HG02588 (cell line): ENCODE measurements at regions not wholly inside any gene's neighbourhood (a gene's known extent, or its start where the extent isn't known, plus 50 kb on each side); places are given as distances from the start of the nearest gene placed in this dataset.

ENCODE experiments used
- ATAC-seq: cut with Tn5 transposase; IDR thresholded peaks from one replicate; pipeline ENCODE4 v1.9.1; 2021; ENCODE audit warnings: mild to moderate bottlenecking, moderate library complexity; ENCODE audit not compliant: unreplicated experiment

- ATAC-seq: no peak
Observed at GRCh38 chr5:8234179-8234770, 365.3 kb downstream of the MTRR start.

DNA sequence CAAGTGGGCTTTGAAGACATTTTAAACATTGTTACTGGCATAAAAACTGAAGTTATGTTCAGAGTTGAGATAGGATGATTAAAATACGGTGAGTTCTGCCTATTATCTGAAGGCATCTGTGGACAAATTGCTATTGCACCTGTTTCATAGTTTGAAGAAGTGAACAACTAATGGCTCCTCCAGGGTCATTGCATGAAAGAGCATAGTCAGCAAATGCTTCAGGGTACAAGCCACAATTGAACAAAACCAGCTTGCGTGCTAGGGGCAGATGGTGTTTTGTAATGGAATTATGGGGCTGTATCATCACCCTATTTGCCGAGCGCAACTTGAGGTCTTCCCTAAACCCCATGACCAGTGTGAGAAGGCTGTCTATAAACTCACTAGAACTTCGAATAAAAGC, 369.1 kb downstream of the MTRR start:
- ATAC-seq: no peak

DNA sequence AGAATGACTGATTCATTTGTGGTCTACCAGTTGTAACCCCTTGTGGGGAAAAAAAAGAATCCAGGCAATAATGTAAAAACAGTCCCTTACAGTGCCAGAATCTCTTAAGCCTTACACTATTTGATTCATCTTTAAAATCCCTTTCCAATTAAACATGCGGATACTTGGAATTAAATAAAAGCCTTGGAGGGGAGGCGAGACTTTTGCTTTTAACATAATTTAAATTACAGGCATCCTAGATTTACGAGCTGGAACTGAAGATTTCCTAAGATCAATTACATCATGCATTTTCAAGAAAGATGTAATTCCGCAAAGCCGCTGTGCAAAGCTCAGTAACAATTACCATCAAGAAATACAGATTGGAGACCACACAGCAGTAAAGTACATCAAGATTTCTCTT, 370.2 kb downstream of the MTRR start:
- no peak for ATAC-seq

DNA sequence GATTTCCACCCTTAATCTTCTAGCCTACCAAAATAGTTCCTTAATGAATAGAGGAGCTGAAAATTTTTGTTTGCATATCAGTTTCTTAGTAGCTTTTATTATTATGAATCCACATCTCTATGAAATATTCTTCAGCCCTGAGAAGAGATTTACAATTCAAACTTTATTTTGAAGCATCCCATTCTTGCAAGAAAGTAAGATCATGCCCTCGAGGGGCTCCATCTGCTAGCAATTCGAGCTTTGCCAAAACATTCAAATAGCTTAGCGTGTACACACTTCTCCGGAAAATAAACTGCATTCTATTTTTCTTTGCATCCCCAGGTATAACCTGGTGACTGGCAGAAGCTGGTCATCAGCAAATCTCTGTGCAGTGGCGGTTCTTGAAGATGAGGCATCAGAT, 370.7 kb downstream of the MTRR start:
- no peak for ATAC-seq

GRCh38 chr5:8241076-8241475, 372.1 kb downstream of the MTRR start:
- no peak for ATAC-seq

GRCh38 chr5:8241558-8241957, 372.6 kb downstream of the MTRR start:
- ATAC-seq: no peak

GRCh38 chr5:8247049-8247899, 378.3 kb downstream of the MTRR start:
- ATAC-seq: no peak

DNA sequence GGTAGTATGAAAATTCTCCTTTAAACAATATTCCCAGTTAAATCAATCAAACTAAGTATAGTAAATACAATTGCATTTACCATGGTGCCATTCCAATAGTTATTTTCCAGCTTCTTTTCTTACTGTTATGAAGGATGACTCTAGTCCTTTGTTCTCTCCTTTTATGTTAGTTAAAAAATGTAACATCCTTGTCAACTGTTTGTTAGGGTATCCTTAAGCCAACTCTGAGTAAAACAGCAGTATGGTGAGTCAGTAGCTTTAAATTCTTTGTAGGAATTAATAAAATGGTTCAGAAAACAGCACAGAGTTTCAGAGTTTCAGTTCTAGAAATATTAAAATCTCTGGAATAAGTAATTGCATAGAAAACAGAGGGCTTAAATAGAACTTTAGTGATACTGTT, 384.4 kb downstream of the MTRR start:
- ATAC-seq: no peak

- no peak for ATAC-seq
Observed at GRCh38 chr5:8254674-8255073, 385.7 kb downstream of the MTRR start.

GRCh38 chr5:8258801-8259200, 389.9 kb downstream of the MTRR start:
- ATAC-seq: no peak

GRCh38 chr5:8270246-8270645, 401.3 kb downstream of the MTRR start:
- no peak for ATAC-seq

DNA sequence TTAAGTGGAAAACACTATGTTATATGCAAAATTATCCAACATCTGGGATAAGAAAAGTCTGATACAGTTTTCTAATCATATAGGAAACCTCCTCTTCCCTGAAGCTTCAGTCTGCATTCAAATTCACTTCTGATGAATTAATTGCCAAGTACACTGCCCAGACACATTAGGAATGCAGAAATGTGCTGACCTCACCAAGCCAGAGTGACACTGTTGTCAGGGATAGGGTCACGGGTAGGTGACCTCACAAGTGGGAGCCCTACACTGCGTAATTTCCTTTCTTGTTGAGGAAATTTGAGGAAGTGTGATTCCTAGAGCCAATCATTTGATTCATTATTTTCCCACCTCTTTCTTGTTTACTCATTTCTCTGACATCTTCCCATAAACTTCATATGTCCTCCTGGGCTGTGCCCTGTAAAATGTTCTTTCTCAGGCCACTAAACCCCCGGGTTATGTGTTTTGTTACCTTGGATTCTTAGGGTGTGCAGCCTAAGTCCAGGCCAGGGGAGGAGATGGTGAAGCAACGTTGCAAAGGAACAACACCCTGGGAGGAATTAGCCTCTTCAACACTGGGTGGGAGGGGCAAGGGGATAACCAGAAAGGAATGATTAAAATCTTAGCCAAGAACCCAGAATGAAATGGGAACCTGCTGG, 411.9 kb downstream of the MTRR start:
- no peak for ATAC-seq

DNA sequence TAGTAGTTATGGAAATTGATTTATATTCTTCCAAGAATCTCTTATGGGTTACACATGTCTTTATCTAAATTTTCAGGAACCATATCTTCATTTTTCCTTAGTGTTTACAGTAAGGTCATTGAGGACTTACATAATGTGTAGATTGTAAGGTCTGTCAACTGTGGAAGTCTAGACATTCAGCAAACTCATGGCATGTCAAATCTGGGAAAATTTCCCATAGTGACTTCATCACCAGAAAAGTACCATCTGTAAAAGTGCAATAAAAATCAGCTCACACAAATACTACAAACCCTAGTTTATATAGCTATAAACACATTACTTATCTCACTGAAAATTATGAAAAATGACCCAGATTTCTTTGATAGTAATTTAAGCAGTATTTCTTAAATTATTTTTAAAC, 419.4 kb downstream of the MTRR start:
- no peak for ATAC-seq

DNA sequence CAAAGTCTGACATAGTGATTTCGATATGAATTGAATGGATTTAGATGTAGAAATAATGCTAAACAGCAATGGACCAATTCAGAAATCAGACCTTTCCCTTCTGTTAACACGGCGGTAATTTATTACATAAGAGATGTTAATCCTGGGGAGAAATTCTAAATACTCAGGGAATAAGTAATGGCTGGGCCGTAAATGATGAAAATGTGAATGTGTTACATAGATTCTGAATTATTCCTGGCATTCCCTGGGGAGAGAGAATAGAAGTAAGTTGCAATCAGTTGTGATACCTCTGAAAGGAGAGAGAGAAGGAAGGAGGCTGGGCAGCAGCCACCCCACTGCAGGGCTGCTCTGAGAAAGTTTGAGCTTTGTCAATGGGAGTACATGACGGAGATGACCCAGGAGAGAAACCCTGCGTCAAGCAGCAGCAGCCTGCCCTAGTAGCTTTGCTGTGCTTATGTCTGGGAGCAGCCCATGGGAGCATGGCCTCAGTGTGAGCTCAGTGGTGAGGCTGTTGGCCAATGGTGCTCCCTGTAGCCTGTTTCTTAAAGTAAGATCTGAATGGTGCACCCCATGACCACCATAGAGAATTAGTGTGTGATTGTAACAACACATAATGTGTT, 420.1 kb downstream of the MTRR start:
- no peak for ATAC-seq

- ATAC-seq: no peak
Observed at GRCh38 chr5:8289779-8290178, 420.8 kb downstream of the MTRR start.

DNA sequence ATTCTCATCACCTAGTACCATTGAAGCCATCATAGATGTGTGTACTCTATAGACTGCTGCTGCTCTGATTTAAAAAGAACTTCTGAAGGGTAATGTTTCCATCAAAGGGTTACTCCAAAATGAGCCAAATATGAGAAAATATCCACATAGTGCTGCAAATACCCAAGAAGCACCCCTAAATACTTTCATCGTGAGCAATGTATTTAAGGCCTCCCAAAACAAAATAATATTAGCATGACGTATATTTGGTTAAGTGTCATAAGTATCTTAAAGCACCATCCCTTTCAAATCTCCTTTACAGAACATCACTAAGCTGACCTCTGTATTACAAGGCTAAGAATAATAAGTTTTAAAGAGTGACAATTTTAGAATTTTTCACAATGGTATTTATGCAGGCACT, 421.8 kb downstream of the MTRR start:
- no peak for ATAC-seq

- no peak for ATAC-seq
Observed at GRCh38 chr5:8291641-8292040, 422.7 kb downstream of the MTRR start.

GRCh38 chr5:8295141-8295540, 426.2 kb downstream of the MTRR start:
- ATAC-seq: no peak

GRCh38 chr5:8299716-8300115, 430.8 kb downstream of the MTRR start:
- no peak for ATAC-seq

GRCh38 chr5:8304341-8304740, 435.4 kb downstream of the MTRR start:
- no peak for ATAC-seq

DNA sequence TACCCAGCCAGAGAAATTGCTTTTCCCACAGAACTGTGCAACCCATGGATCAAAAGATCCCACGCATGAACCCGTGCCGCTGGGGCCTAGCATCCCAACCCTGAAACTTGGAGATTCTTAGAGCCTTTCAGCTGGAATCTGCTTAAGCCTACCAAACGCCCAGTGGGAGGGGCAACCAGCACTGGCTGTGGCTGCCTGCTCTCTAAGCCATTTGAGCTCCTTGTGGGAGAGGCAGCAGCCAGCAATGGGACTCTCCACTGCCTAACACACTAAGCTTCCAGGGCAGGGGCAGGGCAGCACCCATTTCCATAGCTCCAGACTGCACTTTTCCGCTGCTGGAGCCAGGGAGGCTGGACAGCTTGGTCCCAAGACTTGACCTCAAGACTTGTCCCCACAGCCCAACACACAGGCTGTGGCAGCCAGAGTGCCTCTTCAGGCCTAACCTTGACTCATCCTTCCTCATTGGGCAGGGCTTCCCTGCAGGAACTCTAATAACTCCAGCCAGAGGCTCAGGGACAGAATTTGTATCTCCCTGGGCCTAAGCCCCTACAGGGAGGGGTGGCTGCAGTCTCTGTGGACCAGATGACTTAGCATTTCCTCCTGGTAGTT, 437.4 kb downstream of the MTRR start:
- no peak for ATAC-seq
